NCI-H2029 (cell line): ENCODE measurements at regions not wholly inside any gene's neighbourhood (a gene's known extent, or its start where the extent isn't known, plus 50 kb on each side); places are given as distances from the start of the nearest gene placed in this dataset.
A peak's percentile ranks its signal among the peaks of the same experiment; 100 is the strongest.
"Not testable (repeated sequence)": the region's sequence is repeated elsewhere in the genome, so short reads cannot be mapped to it uniquely, and the experiment has no call there.

ENCODE experiments used
- DNase-seq: peaks from one replicate; lab custom pipeline; 2025; lab: John Stamatoyannopoulos, UW

DNA sequence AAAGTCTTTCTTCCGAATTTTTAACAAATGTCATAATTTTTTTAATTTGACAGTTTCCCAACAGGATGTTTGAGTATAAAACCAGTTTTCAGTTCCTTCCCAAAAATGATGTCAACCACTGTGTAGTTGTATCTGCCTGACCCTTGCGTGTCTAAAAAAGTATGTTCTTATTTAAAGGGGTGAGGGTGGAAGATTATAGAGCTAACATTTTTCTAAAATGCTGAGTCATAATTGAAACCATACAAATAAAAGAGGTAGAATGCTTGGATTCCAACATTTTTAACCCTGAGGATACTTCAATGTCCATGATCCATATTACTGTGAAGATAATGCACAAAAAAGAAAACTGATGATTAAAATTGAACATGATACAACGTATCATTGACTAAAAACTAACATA is 1388.8 kb downstream of the UQCRFS1 start:
- no peak for DNase-seq

DNA sequence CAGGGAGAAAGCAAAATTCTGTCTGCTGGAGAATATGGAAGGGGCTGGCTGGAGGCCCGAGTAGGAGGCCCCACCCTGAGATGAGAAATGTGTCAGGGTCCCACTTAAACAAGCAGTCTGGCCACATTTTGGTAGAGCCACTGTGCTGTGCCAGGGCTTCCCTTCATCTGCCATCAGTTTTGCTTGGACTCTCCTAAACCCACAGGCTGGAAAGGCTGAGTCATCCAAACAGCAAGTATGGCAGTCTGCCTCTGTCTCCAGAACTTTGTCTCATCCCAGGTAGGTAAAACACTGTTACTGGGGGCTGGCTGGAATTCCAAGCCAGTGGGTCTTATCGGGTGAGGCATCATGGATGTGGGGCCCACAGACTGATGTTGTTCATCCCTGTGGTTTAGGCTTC is 1390.6 kb downstream of the UQCRFS1 start:
- DNase-seq, result no peak

DNA sequence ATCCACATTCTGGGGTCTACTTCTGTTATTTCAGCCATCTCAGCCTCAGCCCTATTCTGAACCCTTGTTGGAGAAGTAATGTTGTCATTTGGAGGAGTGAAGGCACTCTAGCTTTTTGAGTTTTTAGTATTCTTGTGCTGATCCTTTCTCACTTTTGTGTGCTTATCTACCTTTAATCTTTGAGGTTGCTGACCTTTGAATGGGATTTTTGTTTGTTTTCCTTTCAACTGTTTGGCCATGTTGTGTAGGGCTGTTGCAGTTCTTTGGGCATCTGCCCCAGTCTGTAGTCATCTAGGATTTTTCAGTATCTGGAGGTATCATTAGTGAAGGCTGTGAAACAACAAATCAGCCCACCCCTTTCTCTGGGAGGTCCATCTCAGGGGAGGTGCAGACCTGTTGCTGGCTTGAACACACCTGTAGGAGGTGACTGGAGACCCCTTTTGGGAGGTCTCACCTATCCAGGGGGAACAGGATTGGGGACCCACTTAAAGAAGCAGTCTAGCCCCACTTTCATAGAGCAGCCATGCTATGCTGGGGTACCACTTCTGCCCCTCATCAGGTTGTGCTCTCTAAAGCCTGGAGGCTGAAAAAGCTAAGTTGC is 1391.4 kb downstream of the UQCRFS1 start:
- DNase-seq, result no peak

DNA sequence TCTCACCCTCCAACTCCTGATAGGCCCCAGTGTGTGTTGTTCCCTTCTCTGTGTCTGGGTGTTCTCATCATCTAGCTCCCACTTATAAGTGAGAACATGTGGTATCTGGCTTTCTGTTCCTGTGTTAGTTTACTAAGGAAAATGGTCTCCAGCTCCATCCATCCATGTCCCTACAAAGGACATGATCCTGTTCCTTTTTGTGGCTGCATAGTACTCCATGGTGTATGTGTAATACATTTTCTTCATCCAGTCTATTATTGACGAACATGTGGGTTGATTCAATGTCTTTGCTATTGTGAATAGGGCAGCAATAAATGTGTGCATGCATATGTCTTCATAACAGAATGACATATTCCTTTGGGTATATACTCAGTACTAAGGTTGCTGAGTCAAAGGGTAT is 1397.0 kb downstream of the UQCRFS1 start:
- no peak for DNase-seq

DNA sequence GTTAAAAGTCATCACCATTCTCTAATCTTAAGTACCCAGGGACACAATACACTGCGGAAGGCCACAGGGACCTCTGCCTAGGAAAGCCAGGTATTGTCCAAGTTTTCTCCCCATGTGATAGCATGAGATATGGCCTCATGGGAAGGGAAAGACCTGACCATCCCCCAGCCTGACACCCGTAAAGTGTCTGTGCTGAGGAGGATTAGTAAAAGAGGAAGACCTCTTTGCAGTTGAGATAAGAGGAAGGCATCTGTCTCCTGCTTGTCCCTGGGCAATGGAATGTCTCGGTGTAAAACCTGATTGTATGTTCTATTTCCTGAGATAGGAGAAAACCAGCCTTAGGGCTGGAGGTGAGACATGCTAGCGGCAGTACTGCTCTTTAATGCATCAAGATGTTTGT is 1398.1 kb downstream of the UQCRFS1 start:
- DNase-seq, result not testable (repeated sequence)

DNA sequence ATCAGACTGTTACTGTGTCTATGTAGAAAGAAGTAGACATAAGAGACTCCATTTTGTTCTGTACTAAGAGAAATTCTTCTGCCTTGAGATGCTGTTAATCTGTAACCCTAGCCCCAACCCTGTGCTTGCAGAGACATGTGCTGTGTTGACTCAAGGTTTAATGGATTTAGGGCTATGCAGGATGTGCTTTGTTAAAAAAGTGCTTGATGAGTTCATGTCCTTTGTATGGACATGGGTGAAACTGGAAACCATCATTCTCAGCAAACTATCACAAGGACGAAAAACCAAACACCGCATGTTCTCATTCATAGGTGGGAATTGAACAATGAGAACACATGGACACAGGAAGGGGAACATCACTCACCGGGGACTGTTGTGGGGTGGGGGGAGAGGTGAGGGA is 1398.7 kb downstream of the UQCRFS1 start:
- DNase-seq, result peak; percentile 3

DNA sequence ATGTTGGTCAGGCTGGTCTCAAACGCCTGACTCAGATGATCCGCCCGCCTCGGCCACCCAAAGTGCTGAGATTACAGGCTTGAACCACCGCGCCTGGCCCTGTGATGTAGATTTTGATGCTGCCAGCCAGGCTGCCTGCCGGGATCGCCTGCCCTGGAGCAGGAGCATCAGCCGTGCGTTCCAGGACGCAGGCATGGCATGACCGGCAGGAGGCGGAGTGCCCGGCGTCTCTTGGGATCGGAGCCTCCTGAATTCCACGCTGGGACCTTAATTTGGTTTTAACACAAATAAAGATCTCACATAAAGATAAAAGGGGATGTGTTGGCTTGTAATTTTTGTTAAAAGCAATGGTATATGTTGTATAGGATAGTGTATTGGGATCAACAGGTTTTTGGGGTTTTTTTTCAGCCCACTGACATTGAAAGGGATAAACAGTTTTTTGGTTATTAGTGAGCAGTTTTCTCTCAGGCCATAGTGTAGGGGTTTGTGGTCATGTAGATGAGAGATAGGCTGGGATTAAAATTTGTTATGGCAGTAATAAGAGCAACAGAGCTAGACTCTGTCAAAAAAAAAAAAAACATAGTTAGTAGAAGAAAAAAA is 1406.4 kb downstream of the UQCRFS1 start:
- DNase-seq, result no peak

DNA sequence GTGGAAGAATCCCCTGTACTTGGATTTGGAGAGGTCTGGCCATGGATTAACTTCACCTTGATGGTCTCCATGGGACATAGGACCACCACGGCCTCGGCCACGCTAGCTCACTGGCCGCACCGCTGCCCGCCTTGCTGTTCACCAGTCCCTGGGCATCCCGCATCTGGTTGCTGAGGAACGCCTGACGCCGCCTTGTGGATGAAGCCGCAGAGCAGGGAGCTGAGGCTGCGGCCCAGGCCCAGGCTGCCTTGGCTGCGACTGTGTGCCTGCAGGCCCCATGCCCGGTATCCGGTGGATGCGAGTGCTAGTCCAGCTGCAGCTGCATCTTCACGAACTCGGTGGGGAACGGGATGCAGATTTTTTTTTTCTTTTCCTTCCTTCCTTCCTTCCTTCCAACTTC is 1407.1 kb downstream of the UQCRFS1 start:
- DNase-seq, result no peak

DNA sequence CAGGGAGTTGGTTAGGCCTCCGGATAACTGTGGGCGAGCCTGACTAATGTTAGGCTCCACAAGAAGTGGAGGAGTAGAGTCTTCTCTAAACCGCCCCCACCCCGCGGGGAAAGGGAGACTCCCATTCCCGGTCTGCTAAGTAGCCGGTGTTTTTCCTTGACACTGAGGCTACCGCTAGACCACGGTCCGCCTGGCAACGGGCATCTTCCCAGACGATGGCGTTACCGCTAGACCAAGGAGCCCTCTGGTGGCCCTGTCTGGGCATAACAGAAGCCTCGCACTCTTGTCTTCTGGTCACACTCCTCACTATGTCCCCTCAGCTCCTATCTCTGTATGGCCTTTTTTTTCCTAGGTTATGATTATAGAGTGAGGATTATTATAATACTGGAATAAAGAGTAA is 1410.7 kb downstream of the UQCRFS1 start:
- DNase-seq, result not testable (repeated sequence)

DNA sequence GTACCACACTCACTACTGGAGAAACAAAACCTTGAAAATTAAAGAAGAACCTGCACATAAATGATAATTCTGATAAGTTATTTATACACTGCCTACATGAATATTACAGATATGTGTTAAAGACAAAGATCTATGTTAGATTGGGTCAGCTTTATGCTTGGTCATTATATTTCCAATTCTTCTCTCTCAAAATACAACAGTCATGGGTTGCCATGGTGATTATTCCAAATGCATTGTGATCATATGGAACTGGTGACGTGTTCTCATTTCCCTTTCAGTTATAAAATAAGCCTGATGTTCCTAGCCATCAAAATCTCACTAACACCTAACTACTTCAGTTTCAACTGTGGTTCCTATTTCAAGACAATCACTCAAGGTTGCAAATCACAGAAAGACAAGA is 1416.4 kb downstream of the UQCRFS1 start:
- no peak for DNase-seq

DNA sequence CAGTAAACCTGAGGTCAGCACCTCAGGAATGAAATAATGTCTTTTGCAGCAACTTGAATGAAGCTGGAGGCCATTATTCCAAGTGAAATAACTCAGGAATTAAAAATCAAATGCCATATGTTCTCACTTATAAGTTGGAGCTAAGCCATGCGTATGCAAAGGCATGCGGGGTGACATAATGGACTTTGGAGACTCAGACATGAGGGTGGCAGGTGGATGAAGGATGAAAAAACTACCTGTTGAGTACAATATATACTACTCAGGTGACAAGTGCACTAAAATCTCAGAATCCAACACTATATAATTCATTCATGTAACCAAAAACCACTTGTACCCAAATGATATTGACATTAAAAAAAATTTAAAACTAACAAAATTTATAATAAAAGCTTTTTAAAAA is 1416.9 kb downstream of the UQCRFS1 start:
- no peak for DNase-seq

DNA sequence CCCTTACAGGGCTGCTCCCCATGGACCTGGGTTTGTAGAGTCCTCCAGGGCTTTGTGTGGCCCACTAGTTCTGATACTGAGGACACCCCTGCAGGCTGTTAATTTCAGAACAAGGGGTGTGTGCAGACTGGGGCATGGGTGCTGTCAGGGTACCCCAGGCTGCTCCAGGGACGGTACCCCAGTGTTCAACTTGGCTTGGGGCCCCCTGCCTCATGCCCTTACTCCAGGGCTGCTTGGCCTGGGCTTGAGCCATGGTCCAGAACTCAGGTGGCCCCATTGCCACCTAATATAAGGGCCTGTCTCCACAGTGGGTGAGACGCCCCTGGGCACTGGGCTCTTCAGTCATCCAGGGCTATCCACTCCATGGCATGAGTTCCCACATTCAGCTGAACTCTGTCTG is 1417.6 kb downstream of the UQCRFS1 start:
- no peak for DNase-seq

DNA sequence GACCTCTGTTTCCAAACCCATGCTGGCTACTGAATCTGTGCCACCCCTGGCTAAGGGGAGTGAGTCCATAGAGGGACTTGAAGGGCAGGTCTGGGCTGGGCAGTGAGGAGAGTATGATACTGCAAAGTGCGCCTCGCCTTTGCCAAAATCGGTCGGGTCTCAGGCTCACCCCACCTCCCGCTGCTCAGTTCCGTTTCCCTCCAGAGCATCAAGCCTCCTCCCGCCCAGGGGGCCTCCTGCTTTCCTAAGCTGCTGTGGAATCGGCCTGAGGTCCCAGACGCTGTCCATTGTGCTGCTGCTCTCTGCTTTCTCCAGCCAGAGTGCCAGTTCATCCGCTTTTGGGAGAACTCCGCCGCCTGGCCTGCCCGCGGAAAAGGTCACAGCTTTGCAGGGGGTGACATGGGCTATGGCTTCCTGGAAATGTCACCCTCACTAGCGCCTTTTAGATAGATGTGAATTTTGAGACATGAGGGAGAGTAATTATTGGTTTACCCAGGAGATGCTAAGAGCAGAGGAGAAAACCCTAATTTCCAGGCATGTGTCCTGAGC is 1418.4 kb downstream of the UQCRFS1 start:
- DNase-seq, result peak; percentile 13

DNA sequence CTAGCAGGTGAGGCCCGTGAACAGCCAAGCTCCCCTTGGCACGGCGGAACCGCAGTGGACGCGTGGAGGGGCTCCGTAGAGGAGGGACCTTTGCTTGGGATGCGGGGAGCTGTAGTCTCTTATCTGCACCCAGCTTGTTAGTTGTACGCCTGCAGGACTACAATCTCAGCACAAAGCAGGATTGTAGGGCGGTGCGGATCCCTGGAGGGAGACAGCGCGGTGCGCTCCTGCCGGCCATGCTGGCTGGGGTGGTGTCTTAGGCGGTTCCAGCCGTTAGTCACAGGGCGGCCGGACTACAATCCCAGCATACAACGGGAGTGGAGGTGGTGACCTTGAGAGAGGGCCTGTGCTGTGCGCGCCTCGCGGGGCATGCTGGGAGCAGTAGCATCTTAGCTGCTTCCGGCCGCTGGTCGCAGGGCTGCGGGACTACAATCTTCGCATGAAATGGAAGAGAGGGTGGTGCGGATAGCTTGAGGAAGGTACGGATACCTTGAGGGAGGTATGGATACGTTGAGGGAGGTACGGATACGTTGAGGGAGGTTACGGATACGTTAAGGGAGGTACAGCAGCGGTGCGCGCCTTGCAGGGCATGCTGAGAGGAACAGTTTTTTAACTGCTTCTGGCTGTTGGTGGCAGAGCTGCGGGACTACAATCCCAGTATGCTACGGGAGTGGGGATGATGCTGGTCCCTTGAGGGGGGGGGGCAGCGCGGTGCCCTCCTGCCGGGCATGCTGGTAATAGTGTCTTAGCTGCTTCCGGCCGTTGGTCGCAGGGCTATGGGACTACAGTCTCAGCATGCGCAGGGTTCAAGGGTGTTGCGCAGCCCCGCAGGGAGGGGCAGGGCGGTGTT is 1419.1 kb downstream of the UQCRFS1 start:
- peak; percentile 92 for DNase-seq

DNA sequence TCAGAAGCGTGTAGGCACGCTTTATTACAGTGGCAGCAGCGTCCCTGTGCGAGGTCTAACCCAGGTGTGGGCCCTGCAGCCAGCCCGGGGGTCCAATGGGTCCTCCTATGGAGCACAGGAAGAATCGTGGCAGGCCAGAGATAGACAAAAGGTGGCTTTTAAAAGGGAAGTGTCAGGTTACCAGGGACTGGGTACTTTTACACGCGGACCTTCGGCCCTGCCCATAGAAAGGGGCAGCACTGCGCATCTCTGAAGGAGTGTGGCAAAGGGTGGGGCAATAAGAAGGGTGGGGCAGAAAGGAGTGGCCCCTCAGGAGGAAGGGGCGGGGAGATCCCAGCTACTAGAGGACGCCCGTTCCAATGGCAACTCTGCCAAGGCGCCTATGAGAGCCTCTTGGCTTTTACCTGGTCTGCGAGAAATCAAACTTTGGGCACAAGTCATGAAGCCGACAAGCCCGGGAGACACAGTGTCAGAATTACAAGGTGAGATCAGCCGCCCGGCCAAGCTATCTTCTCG is 1419.8 kb downstream of the UQCRFS1 start:
- DNase-seq, result peak; percentile 87

DNA sequence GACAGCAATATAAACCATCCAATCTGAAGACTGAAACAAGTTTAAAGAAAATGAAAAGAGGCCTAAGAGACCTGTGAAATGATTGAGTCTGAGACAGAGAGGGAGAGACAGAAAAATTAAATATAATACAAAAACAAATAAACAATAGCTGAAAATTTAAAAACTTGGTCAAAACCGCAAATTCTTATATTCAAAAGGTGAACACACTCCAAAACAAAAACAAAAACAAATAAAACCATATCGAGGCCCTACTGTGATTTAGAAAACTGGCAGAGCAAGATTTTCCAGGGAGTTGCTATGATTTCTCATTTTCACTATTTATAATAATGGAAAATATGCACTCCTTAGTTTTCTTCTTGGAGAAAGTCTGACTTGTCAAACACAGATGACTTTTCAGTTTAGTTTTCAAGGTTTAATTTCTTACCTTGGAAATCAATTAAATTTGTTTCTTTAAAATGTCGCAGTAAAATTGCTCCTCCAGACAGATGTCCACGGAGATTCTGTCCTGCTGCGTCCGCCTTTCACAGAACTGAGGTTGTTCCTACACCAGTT is 1420.3 kb downstream of the UQCRFS1 start:
- DNase-seq, result no peak

DNA sequence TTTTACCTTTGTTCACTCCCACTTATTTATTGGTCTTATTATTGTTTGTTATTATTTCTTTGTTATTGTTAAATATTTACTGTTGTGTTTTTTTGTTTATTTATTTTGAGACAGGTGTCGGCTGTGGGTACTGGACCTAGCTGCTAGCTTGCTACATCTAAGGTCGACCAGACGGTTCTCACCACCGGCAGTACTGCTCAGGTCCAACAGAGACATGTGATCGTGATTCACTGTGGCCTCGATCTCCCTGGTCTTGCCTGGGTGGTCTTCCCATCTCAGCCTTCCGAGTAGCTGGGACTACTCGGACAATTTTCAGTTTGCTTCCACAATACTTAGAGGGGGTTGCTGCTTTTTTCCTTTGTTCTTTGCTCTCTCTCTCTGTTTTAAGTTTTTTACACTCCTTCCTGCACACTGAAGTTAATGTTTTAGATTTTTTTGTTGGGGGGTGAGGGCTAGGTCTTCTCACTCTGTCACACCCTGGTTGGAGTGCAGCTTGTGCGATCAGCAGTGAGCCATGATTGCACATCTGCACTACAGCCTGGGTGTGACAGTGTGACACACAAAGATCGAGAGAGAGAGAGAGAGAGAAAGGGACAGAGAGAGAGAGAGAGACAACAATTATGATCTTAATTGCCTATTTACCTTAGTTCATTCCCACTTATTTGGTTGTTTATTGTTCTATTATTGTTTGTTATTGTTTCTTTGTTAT is 1432.4 kb downstream of the UQCRFS1 start:
- DNase-seq, result no peak

DNA sequence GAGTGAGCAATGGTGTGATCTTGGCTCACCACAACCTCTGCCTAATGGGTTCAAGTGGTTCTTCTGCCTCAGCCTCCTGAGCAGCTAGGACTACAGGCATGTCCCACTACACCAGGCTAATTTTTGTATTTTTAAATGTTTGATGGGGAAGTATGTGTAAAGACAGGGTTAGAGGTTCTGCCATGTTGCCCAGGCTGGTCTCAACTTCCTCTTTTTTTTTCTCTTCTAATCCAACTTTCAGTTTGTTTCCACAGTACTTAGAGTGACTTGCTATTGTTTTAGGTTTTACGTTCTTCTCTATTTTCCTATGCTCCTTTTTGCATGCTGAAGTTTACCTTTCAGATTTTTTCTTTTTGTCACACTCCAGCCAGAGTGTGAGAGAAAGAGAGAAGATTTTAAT is 1433.0 kb downstream of the UQCRFS1 start:
- DNase-seq, result no peak

DNA sequence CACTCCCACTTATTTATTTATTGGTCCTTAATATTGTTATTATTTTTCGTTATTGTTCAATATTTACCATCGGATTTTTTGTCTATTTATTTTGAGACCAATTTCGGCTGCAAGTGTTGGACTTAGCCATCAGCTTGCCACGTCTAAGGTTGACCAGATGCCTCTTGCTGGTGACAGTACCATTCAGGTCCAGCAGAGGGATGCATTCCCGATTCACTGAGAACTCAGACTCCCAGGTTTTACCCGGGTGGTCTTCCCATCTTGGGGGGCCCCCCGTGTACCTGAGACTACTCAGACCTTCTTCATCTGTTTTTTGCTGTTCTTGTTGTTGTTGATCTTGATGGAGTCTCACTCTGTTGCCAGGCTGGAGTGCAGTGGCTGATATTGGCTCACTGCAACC is 1435.2 kb downstream of the UQCRFS1 start:
- DNase-seq, result no peak

DNA sequence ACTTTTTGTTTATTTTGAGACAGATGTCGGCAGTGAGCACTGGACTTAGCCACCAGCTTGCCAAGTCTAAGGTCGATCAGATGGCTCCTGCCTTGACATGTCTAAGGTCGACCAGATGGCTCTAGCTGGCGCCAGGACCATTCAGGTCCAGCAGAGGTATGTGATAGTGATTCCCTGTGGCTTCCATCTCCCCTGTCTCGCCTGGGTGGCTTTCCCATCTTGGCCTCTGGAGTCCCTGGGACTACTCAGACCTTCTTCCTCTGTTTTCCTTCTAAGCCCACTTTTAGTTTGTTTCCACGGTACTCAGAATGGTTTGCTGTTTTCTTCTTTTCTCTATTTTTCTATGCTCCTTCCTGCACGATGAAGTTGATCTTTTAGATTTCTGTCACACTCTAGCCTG is 1435.7 kb downstream of the UQCRFS1 start:
- no peak for DNase-seq

DNA sequence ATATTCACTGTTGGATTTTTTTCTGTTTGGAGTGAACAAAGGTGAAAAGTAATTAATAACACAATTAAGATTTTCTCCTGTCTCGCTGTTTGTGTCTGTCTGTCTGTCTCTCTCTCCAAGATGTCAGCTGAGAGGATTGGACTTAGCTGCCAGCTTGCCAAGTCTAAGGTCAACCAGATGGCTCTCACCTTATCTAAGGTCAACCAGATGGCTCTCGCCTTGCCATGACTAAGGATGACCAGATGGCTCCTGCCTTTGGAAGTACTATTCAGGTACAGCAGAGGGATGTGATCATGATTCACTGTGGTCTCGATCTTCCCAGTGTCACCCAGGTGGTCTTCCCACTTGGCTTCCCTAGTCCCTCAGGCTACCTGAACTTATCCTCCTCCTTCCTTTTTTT is 1436.4 kb downstream of the UQCRFS1 start:
- DNase-seq, result no peak

DNA sequence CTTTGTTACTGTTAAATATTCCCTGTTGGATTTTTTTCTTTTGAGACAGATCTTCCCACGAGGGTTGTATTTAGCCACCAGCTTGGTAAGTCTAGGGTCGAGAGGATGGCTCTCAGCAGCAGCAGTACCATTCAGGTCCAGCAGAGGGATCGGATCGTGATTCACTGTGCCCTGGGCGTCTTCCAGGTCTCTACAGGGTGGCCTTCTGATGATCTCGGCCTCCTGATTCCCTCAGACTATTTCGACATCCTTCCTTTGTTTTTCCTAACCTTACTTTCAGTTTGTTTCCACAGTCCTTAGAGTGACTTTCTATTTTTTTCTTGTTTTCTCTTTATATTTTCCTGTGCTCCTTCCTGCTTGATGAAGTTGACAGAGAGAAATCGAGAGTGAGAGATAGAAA is 1436.9 kb downstream of the UQCRFS1 start:
- DNase-seq, result no peak
